Ishikawa (cell line): ENCODE measurements at regions not wholly inside any gene's neighbourhood (a gene's known extent, or its start where the extent isn't known, plus 50 kb on each side); places are given as distances from the start of the nearest gene placed in this dataset.

Experiments used
- CEBPB ChIP-seq: IDR thresholded peaks from 2 replicates; pipeline ENCODE4 v1.6.1; 2012
- CREB1 ChIP-seq: IDR thresholded peaks from 2 replicates; pipeline ENCODE4 v1.6.1; 2012; ENCODE audit warnings: low read depth
- EGR1 ChIP-seq: IDR thresholded peaks from 2 replicates; pipeline ENCODE4 v1.6.1; 2012
- EP300 ChIP-seq: IDR thresholded peaks from 2 replicates; pipeline ENCODE4 v1.6.1; 2012; ENCODE audit warnings: borderline replicate concordance
- FOXM1 ChIP-seq: IDR thresholded peaks from 2 replicates; pipeline ENCODE4 v1.6.1; 2012; ENCODE audit warnings: low read depth, borderline replicate concordance
- MAX ChIP-seq: IDR thresholded peaks from 2 replicates; pipeline ENCODE4 v1.6.1; 2012
- NFIC ChIP-seq: IDR thresholded peaks from 2 replicates; pipeline ENCODE4 v1.6.1; 2012
- RAD21 ChIP-seq: IDR thresholded peaks from 2 replicates; pipeline ENCODE4 v1.6.1; 2012; ENCODE audit warnings: low read depth
- REST ChIP-seq: IDR thresholded peaks from 2 replicates; pipeline ENCODE4 v1.6.1; 2012; ENCODE audit warnings: low read depth, mild to moderate bottlenecking
- TAF1 ChIP-seq: IDR thresholded peaks from 2 replicates; pipeline ENCODE4 v1.6.1; 2012; ENCODE audit warnings: low read depth, mild to moderate bottlenecking
- TCF12 ChIP-seq: IDR thresholded peaks from 2 replicates; pipeline ENCODE4 v1.6.1; 2012; ENCODE audit warnings: low read depth
- TEAD4 ChIP-seq: IDR thresholded peaks from 2 replicates; pipeline ENCODE4 v1.6.1; 2012
- USF1 ChIP-seq: IDR thresholded peaks from 2 replicates; pipeline ENCODE4 v1.6.1; 2012
- YY1 ChIP-seq: IDR thresholded peaks from 2 replicates; pipeline ENCODE4 v1.6.1; 2012; ENCODE audit warnings: low read depth
- ZBTB7A ChIP-seq: IDR thresholded peaks from 2 replicates; pipeline ENCODE4 v1.6.1; 2012; ENCODE audit warnings: low read depth

GRCh38 chr3:178306432-178307115 is 229.7 kb upstream of the KCNMB2 start:
- TF ChIP-seq NFIC = no peak
- no peak for TF ChIP-seq MAX
- TF ChIP-seq FOXM1 = no peak
- TF ChIP-seq USF1 = no peak
- no peak for TF ChIP-seq YY1
- no peak for TF ChIP-seq TAF1
- no peak for TF ChIP-seq ZBTB7A
- no peak for TF ChIP-seq EP300
- no peak for TF ChIP-seq TCF12

GRCh38 chr3:178308771-178309170 is 227.5 kb upstream of the KCNMB2 start:
- TF ChIP-seq NFIC (no peak), YY1 (no peak), RAD21 (no peak), FOXM1 (no peak)

GRCh38 chr3:178310949-178311348 is 225.3 kb upstream of the KCNMB2 start:
- TF ChIP-seq REST (no peak), TEAD4 (no peak), EGR1 (no peak), USF1 (no peak), TAF1 (no peak)

- TF ChIP-seq CEBPB (no peak), MAX (no peak), USF1 (no peak), EGR1 (no peak), EP300 (no peak), CREB1 (no peak), FOXM1 (no peak), TEAD4 (no peak), ZBTB7A (no peak), REST (no peak), NFIC (no peak)
Observed at GRCh38 chr3:178313716-178314115, 222.5 kb upstream of the KCNMB2 start.

- TF ChIP-seq FOXM1 (no peak), YY1 (no peak), RAD21 (no peak), TAF1 (no peak), TEAD4 (no peak), USF1 (no peak), MAX (no peak), TCF12 (no peak), ZBTB7A (no peak), CREB1 (no peak), NFIC (no peak), CEBPB (no peak), EP300 (no peak), EGR1 (no peak), REST (no peak)
Observed at GRCh38 chr3:178318340-178318739, 217.9 kb upstream of the KCNMB2 start.
